ENCODE measurements at regions not wholly inside any gene's neighbourhood (a gene's known extent, or its start where the extent isn't known, plus 50 kb on each side); places are given as distances from the start of the nearest gene placed in this dataset.
"Not testable (repeated sequence)": the region's sequence is repeated elsewhere in the genome, so short reads cannot be mapped to it uniquely, and the experiment has no call there.

DNA sequence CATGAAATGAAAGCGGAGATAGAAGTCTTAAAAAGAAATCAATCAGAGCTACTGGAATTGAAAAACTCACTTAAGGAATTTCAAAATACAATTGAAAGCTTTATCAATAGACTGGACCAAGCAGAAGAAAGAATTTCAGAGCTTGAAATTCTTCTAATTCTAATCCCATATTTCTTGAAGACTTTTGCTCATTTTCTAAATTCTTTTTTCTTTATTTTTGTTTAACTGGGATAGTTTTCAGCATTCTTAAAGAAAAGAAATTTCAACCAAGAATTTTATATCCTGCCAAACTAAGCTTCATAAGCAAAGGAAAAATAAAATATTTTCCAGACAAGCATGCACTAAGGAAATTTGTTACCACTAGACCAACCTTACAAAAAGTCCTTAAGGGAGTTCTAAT is 80.2 kb upstream of the BMAL1 start:
- DNase-seq (ENCODE audit: low read depth in 1 of 2, low spot score in 2 of 2); H4K20me1 ChIP-seq (replicated peaks in 1 of 2; ENCODE audit: control insufficient read depth in 1 of 2, insufficient read depth in 2 of 2, low read length in 2 of 2); H3K23ac ChIP-seq (ENCODE audit: insufficient read length); H2BK12ac ChIP-seq (ENCODE audit: low read depth, low read length); H2BK120ac ChIP-seq (replicated peaks; ENCODE audit: low read depth, low read length); H3K4ac ChIP-seq (replicated peaks; ENCODE audit: insufficient read length, low read depth, low read length); H3K18ac ChIP-seq (ENCODE audit: extremely low read depth, low read length); H2AK5ac ChIP-seq (ENCODE audit: low read depth, low read length); H3K4me2 ChIP-seq (ENCODE audit: insufficient read depth in 1 of 2, low read depth in 2 of 2, low read length in 2 of 2); H3K23me2 ChIP-seq (ENCODE audit: low read depth, low read length); H3K9ac ChIP-seq (replicated peaks in 1 of 4; ENCODE audit: extremely low read depth in 1 of 4, low read depth in 3 of 4, low read length in 3 of 4); H3K36me3 ChIP-seq (ENCODE audit: control insufficient read depth in 2 of 4, insufficient read depth in 4 of 4, low read length in 3 of 4); H3K27me3 ChIP-seq (replicated peaks in 1 of 4; ENCODE audit: control insufficient read depth in 3 of 4, extremely low read depth in 1 of 4, insufficient read depth in 3 of 4, low read length in 3 of 4); H2BK20ac ChIP-seq (ENCODE audit: low read length); H3K9me3 ChIP-seq (ENCODE audit: insufficient read depth in 2 of 2, low read depth in 1 of 2, low read length in 1 of 2); H4K8ac ChIP-seq (ENCODE audit: extremely low read depth, insufficient read depth, low read length); FAIRE-seq; H3K27ac ChIP-seq (ENCODE audit: low read depth, low read length); H3K79me1 ChIP-seq (ENCODE audit: low read depth, low read length); H3K56ac ChIP-seq (replicated peaks; ENCODE audit: insufficient read length, low read depth, low read length); POLR2A ChIA-PET (ENCODE audit: partially characterized antibody); H3K4me1 ChIP-seq (replicated peaks in 1 of 4; ENCODE audit: control insufficient read depth in 3 of 4, insufficient read depth in 4 of 4, low read length in 3 of 4); H3K4me3 ChIP-seq (ENCODE audit: extremely low read depth in 1 of 4, insufficient read depth in 2 of 4, low read depth in 3 of 4, low read length in 4 of 4); H4K5ac ChIP-seq (ENCODE audit: insufficient read length, low read depth, low read length); H4K91ac ChIP-seq (replicated peaks; ENCODE audit: insufficient read length, low read length); H3K14ac ChIP-seq (ENCODE audit: insufficient read length); H2AFZ ChIP-seq (ENCODE audit: low read length); H2BK5ac ChIP-seq (ENCODE audit: low read depth, low read length); H2BK15ac ChIP-seq (ENCODE audit: low read length); H3K79me2 ChIP-seq (ENCODE audit: control insufficient read depth in 1 of 2, insufficient read depth in 2 of 2, low read length in 2 of 2): not testable (repeated sequence)
- 42% methylated on average over 1 of the region's 1 CpG; no CpG with 5 or more reads in 1 of the 2 experiments for WGBS, 2 experiments (ENCODE audit: extremely low coverage in 1 of 2, insufficient coverage in 1 of 2, insufficient read length in 1 of 2, insufficient replicate concordance in 2 of 2, low coverage in 1 of 2, low lambda C conversion rate in 2 of 2, missing lambda C conversion rate in 1 of 2)
- CTCF ChIA-PET (ENCODE audit: partially characterized antibody): interaction anchor here (0.7 to 2.1 kb wide), 4 partner anchors 9 to 138 kb away, joined by 3 to 7 read pairs (median 3); no protein-coding TSS in a partner anchor
